ENCODE measurements at regions not wholly inside any gene's neighbourhood (a gene's known extent, or its start where the extent isn't known, plus 50 kb on each side); places are given as distances from the start of the nearest gene placed in this dataset.

GRCh38 chr1:58993403-58993802, 209.6 kb upstream of the JUN start:
- intact Hi-C loops (cut with DNase I) = no loop called here
- ATAC-seq = no peak
- 96% methylated on average over 3 of the region's 3 CpGs for WGBS

GRCh38 chr1:58994664-58995063, 210.8 kb upstream of the JUN start:
- Histone ChIP-seq H3K4me3 (ENCODE audit: low read length) (no peak overlapping the region), H3K27ac (ENCODE audit: low read length) (no peak overlapping the region), H3K9me3 (ENCODE audit: control insufficient read depth, low read length) (no peaks in the 10 kb centered on the region), H3K27me3 (ENCODE audit: control insufficient read depth, insufficient read depth) (no peaks in the 10 kb centered on the region), H3K4me1 (ENCODE audit: control insufficient read depth, insufficient read depth, low read length) (no peaks in the 10 kb centered on the region)
- no peak for ATAC-seq
- intact Hi-C loops (cut with DNase I) = no loop called here
- 71% methylated on average over 2 of the region's 2 CpGs for WGBS
- DNase-seq = no peak

More at GRCh38 chr1:58993403-58993802, 209.6 kb upstream of the JUN start:
- no peak for DNase-seq
- no peak overlapping the region for H3K27ac ChIP-seq (ENCODE audit: low read length)
- no peaks in the 10 kb centered on the region for H3K27me3 ChIP-seq (ENCODE audit: control insufficient read depth, insufficient read depth)
- H3K9me3 ChIP-seq (ENCODE audit: control insufficient read depth, low read length) = no peaks in the 10 kb centered on the region
- no peaks in the 10 kb centered on the region for H3K4me1 ChIP-seq (ENCODE audit: control insufficient read depth, insufficient read depth, low read length)
- H3K4me3 ChIP-seq (ENCODE audit: low read length) = no peak overlapping the region

GRCh38 chr1:58996341-58997059, 212.7 kb upstream of the JUN start:
- 96% methylated on average over 2 of the region's 2 CpGs for WGBS
- Histone ChIP-seq H3K4me3 (ENCODE audit: low read length) (no peak overlapping the region), H3K9me3 (ENCODE audit: control insufficient read depth, low read length) (no peaks in the 10 kb centered on the region), H3K4me1 (ENCODE audit: control insufficient read depth, insufficient read depth, low read length) (no peaks in the 10 kb centered on the region), H3K27ac (ENCODE audit: low read length) (no peak overlapping the region), H3K27me3 (ENCODE audit: control insufficient read depth, insufficient read depth) (no peaks in the 10 kb centered on the region)
- intact Hi-C loops (cut with DNase I) = no loop called here
- ATAC-seq (no peak), DNase-seq (no peak)

GRCh38 chr1:58997060-58997411, 213.2 kb upstream of the JUN start:
- no peak for DNase-seq
- intact Hi-C loops (cut with DNase I) = no loop called here
- no peaks in the 10 kb centered on the region for H3K4me1 ChIP-seq (ENCODE audit: control insufficient read depth, insufficient read depth, low read length)
- H3K27me3 ChIP-seq (ENCODE audit: control insufficient read depth, insufficient read depth) = no peaks in the 10 kb centered on the region
- ATAC-seq = no peak
- no peaks in the 10 kb centered on the region for H3K9me3 ChIP-seq (ENCODE audit: control insufficient read depth, low read length)
- H3K4me3 ChIP-seq (ENCODE audit: low read length) = no peak overlapping the region
- H3K27ac ChIP-seq (ENCODE audit: low read length) = no peak overlapping the region
- WGBS = 90% methylated on average over 1 of the region's 1 CpG

- ATAC-seq (no peak), DNase-seq (no peak)
- 96% methylated on average over 1 of the region's 1 CpG for WGBS
- intact Hi-C loops (cut with DNase I) = no loop called here
- Histone ChIP-seq H3K4me1 (ENCODE audit: control insufficient read depth, insufficient read depth, low read length) (no peaks in the 10 kb centered on the region), H3K27ac (ENCODE audit: low read length) (no peak overlapping the region), H3K9me3 (ENCODE audit: control insufficient read depth, low read length) (no peaks in the 10 kb centered on the region), H3K27me3 (ENCODE audit: control insufficient read depth, insufficient read depth) (no peaks in the 10 kb centered on the region), H3K4me3 (ENCODE audit: low read length) (no peak overlapping the region)
These were observed 213.8 kb upstream of the JUN start for GRCh38 chr1:58997637-58998036.

GRCh38 chr1:58999676-59000075, 215.8 kb upstream of the JUN start:
- Histone ChIP-seq H3K4me3 (ENCODE audit: low read length) (no peak overlapping the region), H3K27me3 (ENCODE audit: control insufficient read depth, insufficient read depth) (no peaks in the 10 kb centered on the region), H3K27ac (ENCODE audit: low read length) (no peak overlapping the region), H3K9me3 (ENCODE audit: control insufficient read depth, low read length) (no peaks in the 10 kb centered on the region), H3K4me1 (ENCODE audit: control insufficient read depth, insufficient read depth, low read length) (no peaks in the 10 kb centered on the region)
- intact Hi-C loops (cut with DNase I) = no loop called here
- ATAC-seq (no peak), DNase-seq (no peak)
- 87% methylated on average over 8 of the region's 8 CpGs for WGBS

- ATAC-seq = no peak
- Histone ChIP-seq H3K4me3 (ENCODE audit: low read length) (no peak overlapping the region), H3K9me3 (ENCODE audit: control insufficient read depth, low read length) (no peaks in the 10 kb centered on the region), H3K4me1 (ENCODE audit: control insufficient read depth, insufficient read depth, low read length) (peaks cover 6% of the 10 kb centered on the region), H3K27me3 (ENCODE audit: control insufficient read depth, insufficient read depth) (no peaks in the 10 kb centered on the region), H3K27ac (ENCODE audit: low read length) (no peak overlapping the region)
- no peak for DNase-seq
- intact Hi-C loops (cut with DNase I) = no loop called here
- WGBS = 92% methylated on average over 2 of the region's 2 CpGs
These were observed 220.9 kb upstream of the JUN start for GRCh38 chr1:59004755-59005154.

GRCh38 chr1:59005491-59006288, 221.8 kb upstream of the JUN start:
- WGBS = 94% methylated on average over 1 of the region's 1 CpG
- peaks cover 6% of the 10 kb centered on the region for H3K4me1 ChIP-seq (ENCODE audit: control insufficient read depth, insufficient read depth, low read length)
- H3K27me3 ChIP-seq (ENCODE audit: control insufficient read depth, insufficient read depth) = no peaks in the 10 kb centered on the region
- H3K9me3 ChIP-seq (ENCODE audit: control insufficient read depth, low read length) = no peaks in the 10 kb centered on the region
- H3K4me3 ChIP-seq (ENCODE audit: low read length) = no peak overlapping the region
- intact Hi-C loops (cut with DNase I) = no loop called here
- peak in 1 of 2 donors; percentile 27 for ATAC-seq
- H3K27ac ChIP-seq (ENCODE audit: low read length) = no peak overlapping the region
- no peak for DNase-seq

GRCh38 chr1:59006289-59006658, 222.4 kb upstream of the JUN start:
- Histone ChIP-seq H3K27ac (ENCODE audit: low read length) (no peak overlapping the region), H3K9me3 (ENCODE audit: control insufficient read depth, low read length) (no peaks in the 10 kb centered on the region), H3K4me1 (ENCODE audit: control insufficient read depth, insufficient read depth, low read length) (peaks cover 6% of the 10 kb centered on the region), H3K4me3 (ENCODE audit: low read length) (no peak overlapping the region), H3K27me3 (ENCODE audit: control insufficient read depth, insufficient read depth) (no peaks in the 10 kb centered on the region)
- DNase-seq (no peak), ATAC-seq (no peak)
- 89% methylated on average over 3 of the region's 3 CpGs for WGBS
- intact Hi-C loops (cut with DNase I) = no loop called here

GRCh38 chr1:59006932-59007331, 223.1 kb upstream of the JUN start:
- H3K4me1 ChIP-seq (ENCODE audit: control insufficient read depth, insufficient read depth, low read length) = peaks cover 6% of the 10 kb centered on the region
- WGBS = 75% methylated on average over 6 of the region's 6 CpGs
- no peak overlapping the region for H3K27ac ChIP-seq (ENCODE audit: low read length)
- no peak for DNase-seq
- ATAC-seq = no peak
- H3K4me3 ChIP-seq (ENCODE audit: low read length) = no peak overlapping the region
- no peaks in the 10 kb centered on the region for H3K9me3 ChIP-seq (ENCODE audit: control insufficient read depth, low read length)
- H3K27me3 ChIP-seq (ENCODE audit: control insufficient read depth, insufficient read depth) = no peaks in the 10 kb centered on the region
- intact Hi-C loops (cut with DNase I) = no loop called here

- Histone ChIP-seq H3K9me3 (ENCODE audit: control insufficient read depth, low read length) (no peaks in the 10 kb centered on the region), H3K4me3 (ENCODE audit: low read length) (no peak overlapping the region), H3K27me3 (ENCODE audit: control insufficient read depth, insufficient read depth) (no peaks in the 10 kb centered on the region), H3K4me1 (ENCODE audit: control insufficient read depth, insufficient read depth, low read length) (peaks cover 6% of the 10 kb centered on the region), H3K27ac (ENCODE audit: low read length) (no peak overlapping the region)
- ATAC-seq (no peak), DNase-seq (no peak)
- WGBS = 92% methylated on average over 3 of the region's 3 CpGs
- intact Hi-C loops (cut with DNase I) = no loop called here
These were observed 223.6 kb upstream of the JUN start for GRCh38 chr1:59007429-59007819.

Data from right cardiac atrium (tissue), 5 donors.